ENCODE measurements at regions not wholly inside any gene's neighbourhood (a gene's known extent, or its start where the extent isn't known, plus 50 kb on each side); places are given as distances from the start of the nearest gene placed in this dataset.

DNA sequence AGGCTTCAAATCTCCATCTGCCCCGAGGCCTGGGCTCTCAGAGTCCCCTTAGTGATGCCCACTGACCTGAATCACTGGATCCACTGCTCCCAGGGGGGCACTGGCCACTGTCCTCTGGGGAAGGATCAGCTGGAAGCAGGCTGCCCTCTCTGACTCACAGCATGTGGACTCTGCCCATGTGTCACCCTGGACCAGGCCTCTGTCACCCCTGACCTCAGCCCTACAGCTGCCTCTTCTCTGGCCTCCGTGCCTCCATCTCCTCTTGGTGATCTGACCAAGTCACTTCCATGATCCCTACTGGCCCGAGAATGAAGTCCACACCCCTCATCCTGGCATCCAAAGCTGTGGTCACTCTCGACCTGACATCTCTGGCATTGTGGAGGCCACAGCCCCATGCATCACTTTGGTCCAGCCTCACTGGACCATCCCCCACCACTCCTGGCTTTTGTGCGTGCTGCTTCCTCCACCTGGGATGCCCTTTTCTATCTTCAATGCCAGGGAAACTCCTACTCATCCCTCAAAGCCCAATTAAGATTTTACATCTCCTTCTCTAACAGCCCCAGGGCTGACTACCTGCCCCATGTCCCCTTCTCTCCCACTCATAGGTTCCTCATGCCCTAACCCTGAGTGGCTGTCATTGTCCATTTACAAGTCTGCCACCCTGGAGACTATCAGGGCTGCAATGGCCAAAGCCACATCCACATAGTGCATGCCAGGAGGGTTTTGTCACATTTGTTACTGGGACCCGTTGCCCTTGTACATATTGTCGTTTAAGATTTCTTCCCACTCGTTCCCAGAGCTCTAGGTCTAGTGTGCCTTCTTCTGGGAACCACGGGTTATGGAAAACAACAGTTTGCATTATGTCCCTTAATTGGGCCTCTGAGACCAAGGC is 685.0 kb downstream of the MATN1 start:
- no peak for DNase-seq

DNA sequence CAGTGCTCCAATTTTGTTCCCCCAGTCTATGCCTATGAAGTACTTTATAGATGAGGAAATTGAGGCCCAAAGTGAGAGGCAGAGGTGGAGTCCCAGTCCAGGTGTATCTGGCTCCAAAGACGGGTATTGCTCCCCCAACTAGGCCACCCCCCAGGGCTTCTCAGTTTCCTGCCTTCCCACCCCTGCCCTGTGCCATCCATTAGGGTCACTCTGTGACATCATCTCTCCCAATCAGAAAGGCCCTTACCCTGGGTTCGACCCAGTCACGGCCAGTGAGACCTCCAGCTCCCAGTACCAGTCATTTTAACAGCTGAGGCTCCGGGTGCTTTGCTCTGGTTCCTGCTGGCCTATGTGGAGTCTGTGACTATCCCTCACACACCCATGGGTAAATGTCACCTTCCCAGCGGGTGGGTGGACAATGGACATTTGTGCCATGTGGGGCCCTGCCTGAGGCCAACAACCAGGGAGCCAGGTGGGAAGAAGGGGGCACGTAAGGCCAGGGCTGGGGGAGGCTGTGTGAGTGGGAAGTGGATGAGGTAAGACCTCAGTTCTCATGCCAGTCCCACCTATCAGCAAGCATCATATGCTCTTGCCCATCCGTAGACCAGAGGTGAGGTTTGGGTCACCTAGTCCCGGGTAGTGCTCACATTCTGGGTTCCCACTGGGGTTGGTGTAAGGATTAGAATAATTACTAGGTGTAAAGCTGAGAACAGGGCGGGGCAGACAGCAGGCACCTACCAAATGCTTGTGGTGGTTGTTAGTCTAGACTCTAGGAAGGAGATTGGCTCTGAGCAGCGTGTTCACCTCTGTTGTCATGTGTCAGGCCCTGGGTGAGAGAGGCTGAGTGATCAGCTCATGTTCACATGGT is 685.9 kb downstream of the MATN1 start:
- no peak for DNase-seq

DNA sequence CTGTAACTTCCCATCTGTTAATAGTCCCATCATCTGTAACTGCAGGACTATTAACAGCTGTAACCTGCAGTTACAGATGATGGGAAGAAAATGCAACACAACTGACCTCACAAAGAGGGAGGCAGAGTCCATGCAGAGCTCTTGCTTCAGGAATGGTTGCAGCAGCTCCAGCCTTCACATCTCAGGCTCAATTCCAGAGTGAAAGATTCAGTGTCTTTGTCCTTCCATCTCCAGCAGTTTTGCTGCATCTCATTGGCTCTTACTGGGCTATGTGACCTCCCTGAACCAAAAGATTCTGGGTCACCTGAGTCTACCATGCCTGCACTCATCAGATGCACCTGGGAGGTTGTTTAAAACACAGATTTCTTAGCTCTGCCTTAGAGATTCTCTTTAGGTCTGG is 686.7 kb downstream of the MATN1 start:
- no peak for DNase-seq

DNA sequence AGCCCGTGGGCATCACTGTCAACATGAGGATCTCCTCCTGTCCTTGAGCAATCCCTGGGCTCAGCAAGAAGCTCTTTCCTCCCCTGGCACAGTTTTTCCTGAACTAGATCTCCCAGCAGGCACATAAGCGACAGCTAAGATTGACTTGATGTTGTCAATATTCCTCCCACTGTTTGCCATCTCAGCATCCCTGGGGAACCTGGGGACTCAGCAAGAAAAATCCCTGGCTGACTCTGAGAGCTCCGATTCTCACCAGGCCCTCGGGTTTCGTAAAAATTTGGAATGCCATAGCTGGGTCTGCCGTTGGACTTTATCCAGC is 687.2 kb downstream of the MATN1 start:
- DNase-seq: no peak

DNA sequence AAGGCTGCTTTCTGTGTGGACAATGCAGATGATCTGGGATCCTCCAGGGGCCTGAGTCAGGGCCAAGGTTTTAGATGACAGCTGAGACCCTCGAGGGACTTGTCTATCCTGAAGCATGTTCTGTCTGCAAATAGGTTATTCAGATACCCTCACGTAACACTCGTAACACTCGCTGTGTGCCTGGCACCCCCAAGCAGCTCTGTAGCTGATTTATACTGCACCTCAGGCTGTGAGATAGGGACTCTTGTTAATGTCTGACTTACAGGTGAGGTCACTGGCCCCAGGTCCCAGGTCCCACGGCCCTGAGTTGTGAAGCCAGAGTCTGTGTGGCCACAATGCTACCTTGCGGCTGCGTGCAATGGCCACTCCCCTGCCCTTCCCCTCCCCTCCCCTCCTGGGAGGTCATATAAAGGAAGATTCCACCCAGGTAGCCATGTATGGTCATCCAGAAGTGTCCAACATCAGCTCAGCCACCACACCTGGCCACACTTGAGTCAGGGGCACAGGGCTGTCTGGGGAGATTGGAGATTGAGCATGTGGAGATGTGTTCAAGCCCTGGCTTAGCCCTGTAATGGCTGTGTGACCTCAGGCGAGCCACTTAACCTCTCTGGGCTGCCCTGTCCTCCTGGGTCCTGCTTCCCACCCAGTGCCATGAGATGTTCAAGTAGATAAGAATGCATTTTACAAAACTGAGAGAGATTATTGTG is 687.7 kb downstream of the MATN1 start:
- DNase-seq: no peak

DNA sequence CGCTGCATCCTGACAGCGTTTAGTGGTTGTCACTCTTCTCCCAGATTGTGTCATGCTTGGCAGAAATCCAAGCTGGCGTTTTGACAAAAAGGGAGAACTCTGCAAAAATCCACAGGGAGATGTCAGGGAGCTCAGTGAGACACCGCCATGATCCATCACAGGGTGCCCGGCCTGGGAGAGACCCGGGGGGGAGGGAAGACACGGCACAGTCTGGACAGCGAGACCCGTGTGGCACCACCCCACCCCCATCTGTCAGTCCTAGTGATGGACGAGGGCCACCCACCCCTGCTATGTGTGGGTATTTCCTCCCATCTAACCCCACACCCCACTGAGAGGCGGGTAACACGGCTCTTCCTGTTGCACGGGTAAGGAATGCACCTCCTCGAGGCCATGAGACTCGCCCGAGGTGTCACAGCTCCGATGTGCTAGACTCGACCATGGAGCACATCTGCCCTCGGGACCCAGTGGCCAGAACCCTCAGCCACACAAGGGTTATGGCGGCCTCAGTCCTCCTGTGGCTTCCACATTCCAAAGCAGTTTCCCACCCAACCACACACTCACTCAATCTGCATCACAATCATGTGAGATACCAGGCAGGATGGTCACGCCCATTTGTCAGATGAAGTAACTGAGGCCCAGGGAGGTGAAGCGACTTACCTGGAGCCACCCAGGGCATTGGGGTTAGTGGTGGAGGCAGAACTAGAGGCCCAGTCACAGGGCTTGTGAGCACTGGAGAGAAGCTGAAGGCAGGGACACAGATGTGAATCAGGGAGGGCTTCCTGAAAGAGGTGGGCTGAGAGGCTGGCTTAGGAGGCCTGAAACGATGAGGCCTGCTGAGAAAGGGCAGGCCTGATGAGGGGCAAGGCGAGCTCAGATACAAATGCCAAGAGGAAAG is 688.5 kb downstream of the MATN1 start:
- no peak for DNase-seq

DNA sequence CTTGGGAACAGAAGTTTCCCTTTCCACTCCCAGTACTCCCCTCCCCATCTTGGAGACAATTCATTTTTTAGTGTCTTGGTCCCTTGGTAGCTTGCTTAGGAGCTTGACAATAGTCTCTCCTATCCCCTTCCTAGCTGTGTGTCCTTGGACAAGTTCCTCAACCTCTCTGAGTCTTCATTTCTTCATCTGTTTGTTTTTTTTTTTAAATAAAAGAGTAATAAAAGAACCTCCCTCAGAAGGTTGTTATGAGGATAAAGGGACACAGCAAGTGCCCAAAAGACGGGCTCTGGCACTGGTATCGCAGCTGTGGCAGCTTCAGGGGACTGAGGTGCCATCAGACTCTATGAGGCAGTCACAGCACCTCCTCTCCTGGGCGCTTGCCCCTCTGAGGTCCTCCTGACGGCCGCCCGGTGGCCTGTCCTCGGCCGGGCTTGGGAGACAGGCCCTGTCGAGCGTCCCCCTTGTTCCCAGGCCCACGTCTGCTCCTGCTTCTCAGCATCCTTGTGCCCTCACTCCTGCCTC is 689.2 kb downstream of the MATN1 start:
- no peak for DNase-seq

DNA sequence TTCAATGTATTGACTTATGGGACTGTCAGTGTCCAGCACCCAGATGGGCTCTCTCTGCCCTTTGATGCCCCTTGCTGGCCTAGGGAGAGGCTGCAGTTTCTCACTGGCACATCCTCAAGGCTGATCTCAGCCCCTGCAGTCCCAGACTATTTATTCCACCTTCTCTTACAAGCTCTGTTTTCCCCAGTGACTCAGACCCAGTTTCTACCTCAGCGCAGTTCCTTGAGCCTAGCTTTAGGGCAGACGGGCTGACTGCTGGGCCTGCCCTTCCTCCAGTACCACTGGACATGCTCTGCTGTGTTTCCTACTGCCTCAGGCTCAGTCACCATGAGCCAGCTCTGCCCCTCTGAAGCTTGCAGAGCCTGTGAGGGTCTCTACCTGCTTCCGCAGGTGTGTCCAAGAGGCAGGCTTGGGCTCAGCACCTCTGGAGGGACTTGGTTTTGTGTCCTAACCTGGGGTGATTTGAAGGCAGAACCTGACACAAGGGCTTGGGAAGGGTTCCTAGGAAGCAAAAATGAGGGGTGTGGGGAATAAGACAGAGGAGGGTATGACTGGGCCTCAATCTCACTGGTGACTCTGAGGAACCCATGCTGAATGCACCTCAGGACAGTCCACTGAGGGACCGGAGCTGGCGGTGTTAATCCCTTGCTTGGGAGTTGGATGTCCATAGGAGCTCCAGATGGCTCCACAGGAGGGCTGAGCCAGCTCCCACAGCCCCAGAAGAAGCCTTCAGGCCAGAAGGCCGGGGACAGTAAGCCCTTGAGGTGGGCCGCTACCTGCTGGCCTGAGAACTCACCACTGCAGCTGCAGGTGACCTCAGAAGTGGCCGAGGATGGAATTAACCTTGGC is 689.9 kb downstream of the MATN1 start:
- DNase-seq: no peak

DNA sequence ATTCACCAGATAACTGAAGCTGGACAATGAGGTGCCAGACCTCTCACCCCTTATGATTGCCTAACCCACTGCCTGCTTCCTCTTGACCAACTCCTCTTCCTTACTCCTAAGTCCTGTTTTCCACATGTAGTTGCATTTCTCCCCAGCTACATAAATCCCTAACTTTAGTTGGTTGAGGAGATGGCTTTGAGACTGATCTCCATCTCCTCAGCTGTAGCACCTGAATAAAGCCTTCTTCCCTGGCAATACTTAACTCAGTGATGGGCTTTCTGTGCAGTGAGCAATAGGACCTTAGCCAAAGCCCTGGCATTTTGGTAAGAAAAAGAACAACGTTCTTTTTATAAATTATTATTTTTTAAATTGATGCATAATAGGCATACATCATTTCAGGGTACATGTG is 691.1 kb downstream of the MATN1 start:
- DNase-seq: no peak

DNA sequence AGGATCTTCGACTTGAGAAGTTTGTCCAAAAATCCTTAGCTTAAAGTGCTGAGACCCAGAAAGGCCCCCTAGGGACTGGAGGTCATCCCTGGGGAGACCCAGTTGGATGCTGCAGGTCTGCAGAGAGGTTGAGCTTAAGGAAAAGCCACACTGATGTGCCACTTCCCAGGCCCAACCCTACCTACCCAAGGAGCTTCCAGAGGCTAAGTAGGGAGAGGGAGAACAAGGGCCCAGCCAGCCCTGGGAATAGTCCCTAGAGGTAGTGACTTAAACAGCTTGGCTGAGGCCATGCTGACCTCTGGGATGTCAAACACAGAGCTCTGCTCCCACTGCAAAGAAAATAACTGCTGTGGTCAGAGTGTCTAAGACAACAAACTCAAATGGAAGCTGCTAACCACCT is 693.7 kb downstream of the MATN1 start:
- no peak for DNase-seq

DNA sequence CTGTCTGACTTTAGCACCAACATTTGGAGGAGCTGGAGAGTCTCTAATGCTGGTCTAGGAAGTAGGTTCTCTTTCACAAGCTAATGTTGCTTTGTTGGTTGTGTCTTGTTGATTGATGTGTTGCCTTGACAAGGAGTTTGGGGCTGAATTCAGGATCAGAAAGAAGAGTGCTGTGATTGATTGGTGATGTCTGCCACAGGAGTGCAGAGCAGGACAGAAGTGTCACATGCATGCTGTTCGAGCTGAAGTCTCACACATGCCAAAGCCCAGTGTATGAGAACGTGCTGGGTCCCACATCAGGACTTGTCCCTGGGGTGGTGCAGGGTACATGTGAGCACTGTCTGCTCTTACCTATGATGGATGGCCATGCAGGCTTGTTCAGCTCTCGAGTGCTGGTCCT is 694.4 kb downstream of the MATN1 start:
- no peak for DNase-seq

DNA sequence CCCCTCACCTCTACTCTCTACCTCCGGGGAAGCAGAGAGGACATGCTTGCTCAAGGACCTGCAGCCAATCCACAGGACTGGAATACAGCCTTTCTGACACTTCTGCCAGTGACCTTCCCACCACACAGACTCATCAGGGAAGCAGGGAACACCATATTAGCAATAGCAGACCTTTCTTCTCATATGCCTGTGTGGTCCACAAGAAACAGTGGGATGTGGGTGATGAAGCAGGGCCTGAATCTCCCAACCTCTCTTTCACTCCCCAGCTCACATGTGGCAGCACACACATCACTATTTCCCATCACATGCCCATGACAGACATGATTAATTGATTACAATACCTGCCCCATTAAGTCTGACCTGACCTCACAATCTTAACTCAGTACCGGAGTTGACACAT is 695.1 kb downstream of the MATN1 start:
- no peak for DNase-seq

DNA sequence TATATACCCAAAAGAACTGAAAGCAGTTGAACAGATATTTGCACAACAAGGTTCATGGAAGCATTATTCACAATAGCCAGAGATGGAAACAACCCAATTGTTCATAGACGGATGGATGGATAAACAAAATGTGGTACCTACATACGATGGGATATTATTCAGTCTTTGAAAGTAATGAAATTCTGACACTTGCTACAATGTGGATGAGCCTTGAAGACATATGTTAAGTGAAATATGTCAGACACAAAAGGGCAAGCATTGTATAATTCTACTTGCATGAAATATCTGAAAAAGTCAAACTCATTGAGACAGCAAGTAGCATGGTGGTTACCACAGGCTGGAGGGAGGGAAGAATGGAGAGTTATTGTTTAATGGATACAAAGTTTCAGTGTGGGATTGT is 696.1 kb downstream of the MATN1 start:
- no peak for DNase-seq

DNA sequence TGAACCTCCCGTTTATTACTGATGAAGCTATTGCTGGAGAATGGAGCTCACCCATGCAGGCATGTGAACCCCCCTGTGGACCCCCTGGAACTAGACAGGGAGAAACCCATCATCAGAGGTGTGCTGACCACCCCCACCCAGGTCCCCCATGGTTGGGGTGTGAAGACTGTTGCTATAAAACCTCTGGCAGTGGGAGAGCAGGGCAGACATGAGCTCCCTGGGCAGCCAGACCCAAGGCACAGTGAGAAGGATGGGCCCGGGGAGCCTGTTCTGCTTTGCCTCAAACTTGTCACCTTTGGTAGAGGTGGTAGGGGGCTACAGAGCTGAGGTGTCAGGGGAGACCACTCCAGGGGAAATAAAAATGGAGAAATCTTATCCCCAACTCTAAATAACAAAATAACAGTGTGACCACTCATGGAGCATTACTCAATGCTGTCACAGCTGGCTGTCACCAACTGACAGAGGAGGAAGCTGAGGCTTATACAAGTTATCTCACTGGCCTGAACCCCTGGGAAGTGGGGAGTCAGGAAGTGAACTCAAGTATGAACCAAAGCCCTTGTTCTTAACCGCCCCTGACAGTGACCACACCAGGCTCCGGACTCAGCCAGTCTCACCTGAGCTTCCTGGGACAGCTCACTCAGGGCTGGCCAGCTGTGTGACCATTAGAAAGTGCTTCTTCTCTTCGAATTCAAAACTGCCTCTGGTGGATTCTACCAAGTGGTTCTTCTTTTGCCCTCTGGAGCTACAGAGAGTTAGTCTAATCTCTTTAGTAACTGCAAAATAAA is 698.8 kb downstream of the MATN1 start:
- no peak for DNase-seq

DNA sequence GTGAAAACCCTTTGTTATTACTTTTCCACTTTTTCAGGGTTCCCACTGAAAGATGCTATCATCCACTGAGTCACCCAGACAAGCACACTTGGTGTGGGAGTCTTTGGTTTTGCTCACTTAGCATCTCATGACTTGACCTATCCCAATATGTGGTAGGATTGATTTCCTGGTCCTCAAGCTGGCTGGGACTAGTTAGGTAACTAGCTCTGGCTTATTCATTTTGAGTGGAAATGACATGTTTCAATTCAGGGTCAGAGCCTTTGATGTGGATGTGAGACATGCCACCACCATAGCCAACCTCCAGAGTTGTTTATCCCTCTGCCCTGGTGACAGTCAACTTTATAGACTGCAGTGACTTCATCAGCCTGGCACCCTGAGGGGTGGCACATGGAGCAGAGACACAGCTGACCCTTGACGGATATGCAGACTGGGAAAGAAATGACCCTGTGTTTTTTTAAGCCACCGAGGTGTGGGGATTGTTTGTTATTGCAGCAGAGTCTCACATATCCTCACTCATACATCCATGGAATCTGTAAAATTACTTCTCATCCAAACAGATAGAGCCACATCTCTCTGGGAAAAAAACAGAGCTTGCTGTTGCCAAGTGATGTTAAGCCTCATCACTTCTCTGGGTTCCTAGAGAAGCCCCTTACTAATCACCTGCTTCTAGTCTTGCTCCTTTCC is 699.9 kb downstream of the MATN1 start:
- no peak for DNase-seq

DNA sequence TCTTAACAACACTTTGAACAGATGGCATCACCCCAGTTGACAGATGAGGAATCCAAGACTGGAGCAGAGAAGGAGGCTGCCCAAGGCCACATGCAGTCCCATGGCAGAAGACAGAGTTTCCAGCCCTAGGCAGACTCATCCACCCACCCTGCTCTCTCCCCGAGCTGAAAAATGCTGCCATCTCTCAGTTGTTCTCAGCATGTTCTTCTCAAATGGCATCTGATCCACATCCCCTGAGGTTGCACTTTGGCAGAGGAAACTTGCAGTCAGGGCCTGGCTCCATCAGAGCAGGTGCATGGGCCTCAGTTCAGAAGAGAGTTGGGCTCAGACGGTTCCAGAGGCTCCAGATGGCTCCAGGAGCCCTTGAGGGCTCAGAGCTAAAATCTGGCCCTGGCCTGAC is 709.4 kb downstream of the MATN1 start:
- no peak for DNase-seq

DNA sequence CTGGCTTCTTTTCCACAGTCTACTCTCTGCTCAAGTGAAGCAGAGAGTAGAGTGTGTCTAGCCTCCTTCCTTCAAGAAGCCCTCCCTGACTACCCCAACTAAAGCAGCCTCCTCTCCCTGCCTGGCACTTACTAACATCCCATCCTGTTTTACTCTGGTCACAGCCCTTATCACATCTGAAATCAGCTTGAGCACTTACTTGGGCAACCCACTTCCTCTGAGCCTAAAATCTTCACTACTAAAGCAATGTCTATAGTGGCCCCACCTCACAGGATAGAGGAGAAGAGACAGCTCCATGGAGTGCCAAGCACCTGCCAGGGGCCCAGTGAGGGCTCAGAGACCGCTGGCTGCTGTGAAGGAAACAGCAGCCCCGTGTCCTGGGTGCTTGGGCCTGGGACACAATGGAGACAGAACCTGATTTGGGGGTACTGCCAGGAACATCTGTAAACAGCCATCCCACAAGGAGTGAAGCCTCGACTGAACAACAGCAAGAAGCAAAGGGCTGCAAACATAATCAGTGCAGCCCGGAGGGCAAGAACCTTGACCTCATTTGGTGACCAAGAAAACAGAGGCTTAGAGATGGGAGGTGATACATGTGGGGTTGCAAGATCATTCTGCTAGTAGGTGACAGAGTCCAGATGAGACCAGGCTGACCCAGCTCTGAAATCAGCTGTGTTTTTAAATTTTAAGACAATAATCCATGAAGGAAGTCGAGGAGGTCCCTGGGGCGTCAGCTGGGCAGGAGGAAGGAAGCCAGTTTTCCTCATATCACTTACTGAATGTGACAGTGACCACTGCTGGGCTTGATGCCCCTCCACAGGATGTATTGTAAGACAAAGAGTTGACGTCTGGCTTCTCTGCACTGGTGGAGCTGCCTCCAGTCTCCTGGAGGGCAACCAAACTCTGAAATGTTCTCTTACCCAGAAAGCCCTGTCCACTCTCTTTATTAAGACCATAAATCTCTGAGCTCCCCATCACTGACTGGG is 710.6 kb downstream of the MATN1 start:
- DNase-seq: no peak

DNA sequence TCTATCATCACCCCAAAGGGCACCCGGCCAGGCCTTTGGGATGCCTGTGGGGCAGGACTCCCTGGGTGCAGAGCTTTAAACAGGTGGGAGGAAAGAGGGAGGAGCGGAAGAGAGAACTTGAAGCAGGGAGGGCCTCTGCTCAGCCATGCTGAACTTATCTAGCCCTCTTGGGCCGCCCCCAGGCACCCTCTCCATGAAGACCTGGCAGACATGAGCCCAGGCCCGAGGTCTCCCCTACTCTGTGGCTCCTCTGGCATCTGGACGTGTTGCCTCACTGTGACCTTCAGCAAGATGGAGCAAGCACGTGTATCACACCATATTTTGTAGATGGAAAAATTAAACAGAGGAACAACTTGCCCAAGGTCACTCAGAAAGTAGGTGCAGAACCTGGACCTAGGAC is 711.4 kb downstream of the MATN1 start:
- DNase-seq: no peak
